HG03439 (cell line): ENCODE measurements at regions not wholly inside any gene's neighbourhood (a gene's known extent, or its start where the extent isn't known, plus 50 kb on each side); places are given as distances from the start of the nearest gene placed in this dataset.
"Not testable (repeated sequence)": the region's sequence is repeated elsewhere in the genome, so short reads cannot be mapped to it uniquely, and the experiment has no call there.

ENCODE experiments used
- ATAC-seq: cut with Tn5 transposase; IDR thresholded peaks from one replicate; pipeline ENCODE4 v1.9.1; 2021; ENCODE audit warnings: mild to moderate bottlenecking, moderate library complexity; ENCODE audit not compliant: unreplicated experiment

DNA sequence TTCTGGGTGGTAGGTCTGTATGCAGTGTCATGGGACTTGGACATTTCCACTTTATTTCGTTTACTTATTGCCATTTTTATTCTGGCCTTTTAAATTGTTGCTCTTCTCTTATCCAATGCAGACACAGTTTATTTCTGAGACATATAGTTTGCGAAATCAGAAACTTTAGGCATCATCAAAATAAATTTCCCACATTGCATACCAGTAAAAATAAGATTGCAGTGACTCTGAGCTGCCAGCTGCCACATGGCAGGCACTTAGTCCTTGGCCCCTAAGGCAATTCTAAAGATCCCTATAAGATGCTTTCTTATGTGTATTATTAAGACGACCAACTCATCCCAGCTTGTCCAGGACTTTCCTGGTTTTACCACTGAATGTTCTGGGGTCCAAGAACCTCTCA, 81.8 kb upstream of the ANKRD1 start:
- ATAC-seq: no peak

- ATAC-seq: not testable (repeated sequence)
These were observed 82.5 kb upstream of the ANKRD1 start for GRCh38 chr10:91003379-91003778.

GRCh38 chr10:91005276-91005675, 84.4 kb upstream of the ANKRD1 start:
- ATAC-seq: not testable (repeated sequence)

DNA sequence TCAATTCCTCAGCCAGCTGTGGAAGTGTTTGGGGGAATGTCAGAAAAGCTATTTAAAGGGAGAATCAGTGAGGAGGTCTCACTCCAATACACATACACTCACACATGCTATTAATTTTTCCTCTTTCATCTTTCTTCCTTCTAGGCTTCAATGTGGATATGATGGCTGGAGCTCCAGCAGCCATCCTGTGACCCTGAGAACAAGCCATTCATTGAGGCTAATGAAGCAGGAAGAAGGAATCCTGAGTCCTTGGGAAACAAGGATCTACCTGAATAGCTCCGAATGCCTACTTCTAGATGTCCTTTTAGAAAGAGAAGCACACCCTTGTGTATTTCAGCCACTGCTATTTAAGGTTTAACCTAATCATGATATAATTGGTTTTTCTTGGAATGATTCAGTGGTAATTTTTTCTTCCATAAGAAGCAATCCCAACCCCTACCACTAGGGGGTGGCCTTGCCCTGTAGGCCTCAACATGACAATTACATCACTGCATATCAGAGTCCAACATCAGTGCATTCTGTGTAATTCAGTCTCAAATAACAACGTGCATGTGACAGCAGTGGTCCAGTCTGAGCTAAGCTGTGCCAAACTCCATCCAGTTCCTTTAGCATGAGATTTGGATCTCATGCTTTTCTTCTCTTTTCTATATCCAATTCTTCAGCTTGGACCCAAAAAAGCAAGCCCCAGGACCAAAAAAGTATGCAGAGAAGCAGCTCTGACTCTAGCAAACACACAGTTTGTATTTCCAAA, 85.3 kb upstream of the ANKRD1 start:
- ATAC-seq: peak; percentile 48

GRCh38 chr10:91006752-91007346, 86.0 kb upstream of the ANKRD1 start:
- peak; percentile 91 for ATAC-seq

DNA sequence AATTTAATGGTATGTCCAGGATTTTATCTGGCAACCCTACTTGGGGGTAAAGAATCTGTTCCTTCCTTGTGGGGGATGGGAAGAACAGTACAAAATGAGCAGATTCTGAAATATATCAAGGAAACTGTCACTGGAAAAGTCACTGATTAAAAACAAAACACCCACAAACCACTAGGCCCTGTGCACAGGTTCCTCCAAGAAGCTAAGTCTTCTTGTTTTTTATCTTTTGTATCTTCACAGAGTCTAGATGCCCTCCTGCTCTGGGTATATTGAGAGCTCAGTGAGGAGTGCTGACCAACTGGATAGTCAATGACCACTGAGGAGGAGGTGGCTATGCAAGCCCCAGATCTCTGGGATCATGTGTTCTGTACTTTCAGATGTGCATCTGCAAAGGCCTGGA, 86.8 kb upstream of the ANKRD1 start:
- ATAC-seq: no peak

GRCh38 chr10:91009121-91009520, 88.2 kb upstream of the ANKRD1 start:
- no peak for ATAC-seq

GRCh38 chr10:91010952-91011351, 90.1 kb upstream of the ANKRD1 start:
- no peak for ATAC-seq

DNA sequence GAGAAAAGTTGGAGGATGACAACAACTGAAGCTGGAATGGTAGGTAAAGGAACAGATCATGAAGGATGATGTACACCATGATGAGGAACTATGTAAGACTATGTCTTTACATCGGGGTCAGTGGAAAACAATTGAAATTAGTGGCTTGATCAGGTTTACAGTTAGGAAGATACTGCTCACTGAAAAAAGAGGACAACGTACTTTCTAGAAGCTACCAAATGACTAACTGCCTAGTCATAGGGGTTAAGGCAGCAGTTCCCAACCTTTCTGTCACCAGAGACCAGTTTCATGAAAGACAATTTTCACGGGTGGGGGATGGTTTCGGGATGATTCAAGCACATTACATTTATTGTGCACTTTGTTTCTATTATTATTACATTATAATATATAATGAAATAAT, 91.6 kb upstream of the ANKRD1 start:
- ATAC-seq: no peak

DNA sequence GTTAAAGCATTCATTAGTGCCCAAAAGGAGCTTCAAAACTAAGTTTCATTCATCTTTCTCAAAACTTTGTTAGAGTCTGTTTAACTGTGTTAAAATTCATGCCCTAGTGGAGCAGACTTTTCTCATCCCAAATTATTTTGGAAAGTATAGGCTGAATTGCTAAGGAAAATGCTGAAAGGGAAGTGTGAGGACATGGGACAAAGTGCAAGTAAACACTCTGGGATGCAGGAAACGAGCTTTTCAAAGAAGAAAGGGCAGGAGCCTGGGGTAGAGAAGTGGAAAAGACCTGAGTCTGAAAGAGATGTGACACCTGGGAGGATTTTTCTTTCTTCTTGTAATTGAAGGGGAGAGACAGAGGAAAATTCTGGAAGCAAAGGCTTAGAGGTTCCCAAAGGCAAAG, 93.1 kb upstream of the ANKRD1 start:
- ATAC-seq: no peak

GRCh38 chr10:91017198-91017597, 96.3 kb upstream of the ANKRD1 start:
- no peak for ATAC-seq

- ATAC-seq: no peak
These were observed 101.0 kb upstream of the ANKRD1 start for GRCh38 chr10:91021901-91022300.

GRCh38 chr10:91022390-91022789, 101.5 kb upstream of the ANKRD1 start:
- ATAC-seq: no peak

- ATAC-seq: no peak
These were observed 102.2 kb upstream of the ANKRD1 start for GRCh38 chr10:91022924-91023699.

- ATAC-seq: no peak
These were observed 103.0 kb upstream of the ANKRD1 start for GRCh38 chr10:91023700-91024398.

- ATAC-seq: no peak
These were observed 103.7 kb upstream of the ANKRD1 start for GRCh38 chr10:91024541-91024940.

DNA sequence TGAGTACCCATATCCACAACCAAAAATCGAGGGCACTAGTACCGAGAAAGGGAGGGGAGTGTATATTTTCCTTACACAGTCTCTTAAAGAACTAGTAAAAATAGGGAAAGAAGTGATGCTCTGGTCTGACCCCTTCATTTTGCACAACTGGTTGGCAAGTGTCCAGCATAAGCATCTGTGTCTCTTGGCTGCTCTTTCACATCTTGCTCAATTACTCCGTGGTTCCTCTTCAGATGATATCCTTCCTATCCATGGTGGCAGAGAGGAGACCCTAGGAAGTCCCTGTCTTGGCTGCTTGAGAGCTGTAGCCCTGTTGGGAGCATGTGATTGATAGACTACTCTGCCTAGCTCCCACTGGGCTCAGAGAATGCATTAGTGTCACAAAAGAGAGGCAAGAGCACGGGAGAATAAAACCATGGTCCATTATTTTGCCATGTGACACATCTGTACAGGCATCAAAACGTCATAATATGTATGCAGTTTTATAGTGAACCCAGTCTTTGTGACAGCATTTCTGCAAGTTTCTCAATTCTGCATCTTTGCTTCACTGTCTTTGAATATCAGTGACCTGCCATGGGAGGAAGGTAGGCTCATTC, 111.8 kb upstream of the ANKRD1 start:
- no peak for ATAC-seq

GRCh38 chr10:91033324-91033950, 112.5 kb upstream of the ANKRD1 start:
- no peak for ATAC-seq

GRCh38 chr10:91034042-91034441, 113.2 kb upstream of the ANKRD1 start:
- ATAC-seq: no peak

GRCh38 chr10:91034494-91035159, 113.7 kb upstream of the ANKRD1 start:
- no peak for ATAC-seq
